ENCODE measurements at regions not wholly inside any gene's neighbourhood (a gene's known extent, or its start where the extent isn't known, plus 50 kb on each side); places are given as distances from the start of the nearest gene placed in this dataset.

DNA sequence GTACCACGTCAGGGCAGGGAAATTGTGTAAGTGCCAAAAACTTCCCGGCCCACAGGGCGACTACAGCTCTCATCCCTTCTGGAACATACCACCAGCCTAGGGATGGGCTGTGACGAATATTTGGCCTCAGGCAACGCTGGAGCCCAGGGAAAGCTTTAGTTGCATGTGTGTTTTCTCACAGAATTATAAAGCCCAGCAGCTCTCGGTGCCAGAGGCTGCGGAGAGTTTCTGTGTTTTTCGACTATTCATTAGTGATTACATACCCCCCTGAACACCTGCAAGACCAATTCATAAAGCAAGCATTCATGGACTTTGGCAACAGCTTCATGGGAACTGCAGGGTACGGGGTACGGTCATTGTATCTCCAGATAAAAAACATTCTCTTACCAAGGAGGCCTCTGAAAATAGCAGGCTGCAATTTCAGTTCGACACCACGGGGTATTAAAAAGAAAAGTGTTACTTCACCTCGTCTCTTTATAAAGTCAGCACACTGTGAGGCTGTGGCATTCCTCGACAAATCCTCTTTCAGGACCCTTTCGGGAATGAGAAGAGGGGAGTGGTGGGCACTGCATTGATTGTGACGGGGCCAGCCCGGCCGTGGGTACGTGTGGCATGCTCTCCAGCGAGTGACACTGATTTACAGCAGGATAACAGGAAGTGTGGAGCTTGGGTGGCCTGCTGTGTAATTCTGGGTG lies 243.6 kb upstream of the SORL1-AS1 start:
- Histone ChIP-seq H3K36me3 (replicated peaks in 1 of 2) (no peaks in the 10 kb centered on the region), H3K4me3 (no peak overlapping the region), H3K27me3 (no peaks in the 10 kb centered on the region), H3K4me1 (replicated peaks in 1 of 2) (no peaks in the 10 kb centered on the region), H3K27ac (peak overlapping the region in 3 of 5 donors; percentile 12 to 59 (median 17)), H3K9me3 (replicated peaks in 1 of 3) (no peaks in the 10 kb centered on the region)
- 59 to 67% (median 62%) methylated on average over 18 to 20 of the region's 20 CpGs for WGBS, 4 donors
- DNase-seq = peak in 1 of 7 donors; percentile 57
- TF ChIP-seq, protein P1, sequence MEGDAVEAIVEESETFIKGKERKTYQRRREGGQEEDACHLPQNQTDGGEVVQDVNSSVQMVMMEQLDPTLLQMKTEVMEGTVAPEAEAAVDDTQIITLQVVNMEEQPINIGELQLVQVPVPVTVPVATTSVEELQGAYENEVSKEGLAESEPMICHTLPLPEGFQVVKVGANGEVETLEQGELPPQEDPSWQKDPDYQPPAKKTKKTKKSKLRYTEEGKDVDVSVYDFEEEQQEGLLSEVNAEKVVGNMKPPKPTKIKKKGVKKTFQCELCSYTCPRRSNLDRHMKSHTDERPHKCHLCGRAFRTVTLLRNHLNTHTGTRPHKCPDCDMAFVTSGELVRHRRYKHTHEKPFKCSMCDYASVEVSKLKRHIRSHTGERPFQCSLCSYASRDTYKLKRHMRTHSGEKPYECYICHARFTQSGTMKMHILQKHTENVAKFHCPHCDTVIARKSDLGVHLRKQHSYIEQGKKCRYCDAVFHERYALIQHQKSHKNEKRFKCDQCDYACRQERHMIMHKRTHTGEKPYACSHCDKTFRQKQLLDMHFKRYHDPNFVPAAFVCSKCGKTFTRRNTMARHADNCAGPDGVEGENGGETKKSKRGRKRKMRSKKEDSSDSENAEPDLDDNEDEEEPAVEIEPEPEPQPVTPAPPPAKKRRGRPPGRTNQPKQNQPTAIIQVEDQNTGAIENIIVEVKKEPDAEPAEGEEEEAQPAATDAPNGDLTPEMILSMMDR (IDR thresholded peaks at IDR 0.05) = no peak
- TF ChIP-seq POLR2A (IDR thresholded peaks at IDR 0.05) = no peak
- intact Hi-C loops (cut with DNase I) = no loop called here

DNA sequence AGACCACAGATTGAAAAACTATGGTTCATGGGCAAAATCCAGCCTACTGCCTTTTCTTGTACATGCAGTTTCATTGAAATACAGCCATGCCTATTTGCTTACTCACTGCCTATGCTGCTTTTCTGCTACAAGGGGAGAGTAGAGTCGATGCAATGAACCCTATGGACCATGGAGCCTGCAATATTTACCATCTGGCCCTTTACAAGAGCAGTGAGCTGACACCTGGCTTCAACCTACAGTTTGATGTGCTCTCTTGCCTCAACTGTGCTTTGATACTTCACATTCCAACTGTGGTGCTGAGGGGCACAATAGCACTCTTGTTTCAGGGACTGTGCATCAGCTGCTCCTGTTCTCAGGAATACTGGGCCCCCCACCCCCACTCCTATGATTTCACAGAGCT lies 239.5 kb upstream of the SORL1-AS1 start:
- Histone ChIP-seq H3K9me3 (replicated peaks in 1 of 3) (no peaks in the 10 kb centered on the region), H3K4me3 (no peak overlapping the region), H3K36me3 (replicated peaks in 1 of 2) (no peaks in the 10 kb centered on the region), H3K27me3 (no peaks in the 10 kb centered on the region), H3K4me1 (replicated peaks in 1 of 2) (no peaks in the 10 kb centered on the region), H3K27ac (no peak overlapping the region)
- DNase-seq = no peak
- intact Hi-C loops (cut with DNase I) = no loop called here
- 54 to 88% (median 74%) methylated on average over 1 of the region's 1 CpG for WGBS, 4 donors
- TF ChIP-seq, protein P1 (IDR thresholded peaks at IDR 0.05) = no peak
- TF ChIP-seq POLR2A (IDR thresholded peaks at IDR 0.05) = no peak

DNA sequence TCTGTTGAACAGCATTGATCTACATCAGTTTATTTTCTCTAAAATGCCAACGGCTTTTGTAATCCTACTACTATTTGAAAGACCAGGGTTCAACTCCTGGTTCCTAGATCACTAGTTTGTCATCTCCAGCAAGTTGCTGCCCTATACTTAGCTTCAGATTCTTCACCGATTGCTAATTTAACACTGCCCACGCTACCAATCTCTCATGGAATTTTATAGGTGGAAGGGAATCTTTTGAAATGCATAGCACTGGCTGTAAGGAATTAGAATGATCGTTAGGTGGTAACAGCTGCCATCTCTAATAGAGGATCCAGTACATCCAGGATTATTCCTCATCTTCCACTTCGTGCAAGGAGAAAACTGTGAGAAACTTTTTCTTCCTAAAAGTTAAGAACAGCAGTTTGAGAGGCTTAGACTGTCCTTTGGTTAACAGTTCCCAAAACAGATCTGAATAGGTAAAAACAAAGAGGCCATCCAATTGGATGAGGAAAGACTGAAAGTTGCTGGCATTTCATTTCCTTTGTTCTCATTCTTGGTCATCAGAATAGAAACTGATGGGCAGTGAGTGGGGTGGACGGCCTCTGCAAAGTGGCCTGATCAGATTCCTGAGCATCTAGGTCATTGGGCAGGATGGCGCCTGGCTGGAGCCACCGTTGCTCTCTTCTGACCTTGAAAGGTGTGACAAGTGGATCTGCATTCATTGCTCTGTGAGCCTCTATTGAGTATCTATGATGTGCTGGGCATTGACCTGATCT lies 236.3 kb upstream of the SORL1-AS1 start:
- no peak for TF ChIP-seq POLR2A (IDR thresholded peaks at IDR 0.05)
- TF ChIP-seq, protein P1 (IDR thresholded peaks at IDR 0.05) = no peak

DNA sequence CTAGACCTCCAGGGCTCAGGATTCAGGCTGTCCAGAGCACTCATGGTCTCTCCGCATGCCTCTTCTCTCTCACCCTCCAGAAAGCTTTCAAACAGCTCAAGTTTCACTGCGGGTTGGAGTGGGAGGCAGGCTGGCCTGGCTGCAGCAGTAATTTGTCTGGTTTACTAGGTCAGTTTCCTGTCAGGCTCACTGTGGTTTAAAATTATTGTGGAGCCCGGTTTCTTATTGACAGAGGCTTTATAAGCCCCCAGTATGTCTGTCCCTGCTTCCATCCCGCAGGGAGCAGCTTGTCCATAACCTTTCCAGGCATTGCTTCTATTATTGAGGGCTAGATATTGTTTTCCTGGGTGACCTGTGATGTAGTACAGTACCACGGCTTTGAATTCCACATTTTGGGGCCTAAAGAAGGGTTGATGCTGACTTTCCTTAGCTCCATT lies 235.3 kb upstream of the SORL1-AS1 start:
- Histone ChIP-seq H3K27me3 (no peaks in the 10 kb centered on the region), H3K4me3 (no peak overlapping the region), H3K4me1 (replicated peaks in 1 of 2) (no peaks in the 10 kb centered on the region), H3K9me3 (replicated peaks in 1 of 3) (no peaks in the 10 kb centered on the region), H3K27ac (no peak overlapping the region), H3K36me3 (replicated peaks in 1 of 2) (no peaks in the 10 kb centered on the region)
- 43 to 54% (median 48%) methylated on average over 3 to 5 of the region's 5 CpGs for WGBS, 4 donors
- no peak for TF ChIP-seq POLR2A (IDR thresholded peaks at IDR 0.05)
- TF ChIP-seq, protein P1 (IDR thresholded peaks at IDR 0.05) = no peak
- peak in 1 of 7 donors; percentile 16 for DNase-seq
- intact Hi-C loops (cut with DNase I) = no loop called here

More for the DNA sequence above, 236.3 kb upstream of the SORL1-AS1 start:
- intact Hi-C loops (cut with DNase I) = no loop called here
- no peak for DNase-seq
- H3K4me1 ChIP-seq (replicated peaks in 1 of 2) = no peaks in the 10 kb centered on the region
- no peak overlapping the region for H3K27ac ChIP-seq
- H3K36me3 ChIP-seq (replicated peaks in 1 of 2) = no peaks in the 10 kb centered on the region
- no peaks in the 10 kb centered on the region for H3K9me3 ChIP-seq (replicated peaks in 1 of 3)
- 75 to 76% (median 75%) methylated on average over 8 of the region's 8 CpGs for WGBS, 4 donors
- no peaks in the 10 kb centered on the region for H3K27me3 ChIP-seq
- no peak overlapping the region for H3K4me3 ChIP-seq

Measured in adrenal gland (tissue), 9 donors.